ENCODE measurements at regions not wholly inside any gene's neighbourhood (a gene's known extent, or its start where the extent isn't known, plus 50 kb on each side); places are given as distances from the start of the nearest gene placed in this dataset.
A peak's percentile ranks its signal among the peaks of the same experiment; 100 is the strongest.

GRCh38 chr6:156687789-156688619, 89.2 kb upstream of the ARID1B start:
- H3K4me1 ChIP-seq (ENCODE audit: control insufficient read depth, insufficient read depth, low read length, poor library complexity, severe bottlenecking) = peaks cover 18% of the 10 kb centered on the region
- no peaks in the 10 kb centered on the region for H3K36me3 Mint-ChIP-seq
- H3K27me3 Mint-ChIP-seq = peaks cover 25% of the 10 kb centered on the region
- peak overlapping the region; percentile 60 to 98 (median 83) for H3K27ac Mint-ChIP-seq
- H3K36me3 ChIP-seq (ENCODE audit: control insufficient read depth, insufficient read depth, low read length) = no peaks in the 10 kb centered on the region
- ATAC-seq (ENCODE audit: low read depth in 2 of 2) (no peak), DNase-seq (peak in 1 of 3 donors; percentile 8)
- H3K4me3 Mint-ChIP-seq = peak overlapping the region; percentile 81 to 98 (median 89)
- H3K27me3 ChIP-seq (ENCODE audit: control insufficient read depth, insufficient read depth, low read length) = peaks cover 8% of the 10 kb centered on the region
- H3K27ac ChIP-seq (ENCODE audit: insufficient read depth, low read length, poor library complexity, severe bottlenecking) = no peak overlapping the region
- peaks cover 8 to 26% (median 18%) of the 10 kb centered on the region in 4 donors for H3K4me1 Mint-ChIP-seq
- H3K9me3 Mint-ChIP-seq = peaks cover 0 to 1% (median 0%) of the 10 kb centered on the region in 7 donors
- H3K9me3 ChIP-seq (ENCODE audit: control insufficient read depth in 2 of 2, low read length in 2 of 2) = no peaks in the 10 kb centered on the region
- peak overlapping the region; percentile 78 for H3K4me3 ChIP-seq (ENCODE audit: low read depth, low read length)

DNA sequence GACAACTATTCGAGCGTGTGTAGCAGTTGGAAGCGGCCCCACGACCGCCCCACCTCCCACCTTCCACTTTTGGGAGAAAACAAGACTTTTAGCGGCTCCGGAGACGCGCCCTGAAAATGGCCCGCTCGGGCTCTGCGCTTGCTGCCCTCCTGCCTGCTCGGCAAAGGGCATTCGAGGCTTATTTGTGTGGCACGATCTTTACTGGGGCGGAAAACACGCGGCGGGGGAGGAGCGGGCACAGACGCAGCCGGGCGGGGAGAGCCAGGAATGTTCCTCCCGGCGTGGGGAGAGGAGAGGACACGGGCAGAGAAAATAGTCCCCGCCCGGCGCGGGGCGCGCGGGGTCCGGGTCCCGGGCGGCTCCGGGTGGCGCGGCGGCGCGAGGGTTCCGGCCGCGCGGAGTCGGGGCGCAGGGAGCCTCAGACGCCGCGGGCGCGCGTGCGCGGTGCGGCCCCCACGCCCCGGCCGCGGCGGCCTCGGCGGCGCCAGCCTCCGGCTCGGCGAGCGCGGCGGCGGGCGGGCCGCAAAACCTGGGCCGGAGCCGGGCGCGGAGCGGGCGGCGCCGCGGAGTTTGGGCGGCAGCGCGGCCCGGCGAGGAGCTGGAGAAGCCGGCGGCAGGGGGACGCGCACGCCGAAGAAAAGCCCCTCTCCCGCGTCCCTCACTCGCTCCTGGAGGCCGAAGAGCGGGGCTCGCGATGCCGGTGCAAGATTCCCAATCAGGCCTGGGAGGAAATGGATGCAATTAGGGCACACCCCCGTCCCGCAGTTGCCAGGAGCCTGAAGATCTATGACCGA, 90.0 kb upstream of the ARID1B start:
- Histone ChIP-seq H3K4me1 (ENCODE audit: control insufficient read depth, insufficient read depth, low read length, poor library complexity, severe bottlenecking) (peaks cover 18% of the 10 kb centered on the region), H3K4me3 (ENCODE audit: low read depth, low read length) (peak overlapping the region; percentile 85), H3K27me3 (ENCODE audit: control insufficient read depth, insufficient read depth, low read length) (peaks cover 8% of the 10 kb centered on the region), H3K27ac (ENCODE audit: insufficient read depth, low read length, poor library complexity, severe bottlenecking) (peak overlapping the region; percentile 94), H3K9me3 (ENCODE audit: control insufficient read depth in 2 of 2, low read length in 2 of 2) (no peaks in the 10 kb centered on the region), H3K36me3 (ENCODE audit: control insufficient read depth, insufficient read depth, low read length) (no peaks in the 10 kb centered on the region)
- Mint-ChIP-seq H3K9me3 (peaks cover 0 to 2% (median 0%) of the 10 kb centered on the region in 7 donors), H3K27ac (peak overlapping the region; percentile 92 to 99 (median 95)), H3K36me3 (no peaks in the 10 kb centered on the region), H3K4me1 (peaks cover 8 to 26% (median 18%) of the 10 kb centered on the region in 4 donors), H3K4me3 (peak overlapping the region; percentile 89 to 98 (median 96)), H3K27me3 (peaks cover 29% of the 10 kb centered on the region)
- peak; percentile 91 to 92 for ATAC-seq (ENCODE audit: low read depth in 2 of 2)
- peak; percentile 60 to 84 (median 80) for DNase-seq

- Mint-ChIP-seq H3K36me3 (no peaks in the 10 kb centered on the region), H3K27ac (peak overlapping the region; percentile 92 to 99 (median 95))
- H3K4me3 ChIP-seq (ENCODE audit: low read depth, low read length) = peak overlapping the region; percentile 85
Observed at GRCh38 chr6:156686301-156686994, 90.7 kb upstream of the ARID1B start.

GRCh38 chr6:156685823-156686222, 91.4 kb upstream of the ARID1B start:
- Mint-ChIP-seq H3K4me3 (peak overlapping the region; percentile 89 to 98 (median 96)), H3K27ac (peak overlapping the region in 2 of 3 donors; percentile 95 to 99), H3K36me3 (no peaks in the 10 kb centered on the region), H3K27me3 (peaks cover 35% of the 10 kb centered on the region), H3K4me1 (peaks cover 8 to 26% (median 18%) of the 10 kb centered on the region in 4 donors), H3K9me3 (peaks cover 0 to 2% (median 0%) of the 10 kb centered on the region in 7 donors)
- H3K4me1 ChIP-seq (ENCODE audit: control insufficient read depth, insufficient read depth, low read length, poor library complexity, severe bottlenecking) = peaks cover 18% of the 10 kb centered on the region
- peak overlapping the region; percentile 85 for H3K4me3 ChIP-seq (ENCODE audit: low read depth, low read length)
- H3K9me3 ChIP-seq (ENCODE audit: control insufficient read depth in 2 of 2, low read length in 2 of 2) = no peaks in the 10 kb centered on the region
- ATAC-seq (ENCODE audit: low read depth in 2 of 2) = no peak
- DNase-seq = no peak
- H3K36me3 ChIP-seq (ENCODE audit: control insufficient read depth, insufficient read depth, low read length) = no peaks in the 10 kb centered on the region
- no peak overlapping the region for H3K27ac ChIP-seq (ENCODE audit: insufficient read depth, low read length, poor library complexity, severe bottlenecking)
- peaks cover 10% of the 10 kb centered on the region for H3K27me3 ChIP-seq (ENCODE audit: control insufficient read depth, insufficient read depth, low read length)

More at GRCh38 chr6:156686301-156686994, 90.7 kb upstream of the ARID1B start:
- Mint-ChIP-seq H3K9me3 (peaks cover 0 to 2% (median 0%) of the 10 kb centered on the region in 7 donors), H3K4me1 (peaks cover 8 to 26% (median 18%) of the 10 kb centered on the region in 4 donors), H3K4me3 (peak overlapping the region; percentile 89 to 98 (median 96)), H3K27me3 (peaks cover 33% of the 10 kb centered on the region)
- DNase-seq = peak in 2 of 3 donors; percentile 58 to 66
- Histone ChIP-seq H3K4me1 (ENCODE audit: control insufficient read depth, insufficient read depth, low read length, poor library complexity, severe bottlenecking) (peaks cover 18% of the 10 kb centered on the region), H3K27ac (ENCODE audit: insufficient read depth, low read length, poor library complexity, severe bottlenecking) (peak overlapping the region; percentile 94), H3K9me3 (ENCODE audit: control insufficient read depth in 2 of 2, low read length in 2 of 2) (no peaks in the 10 kb centered on the region), H3K36me3 (ENCODE audit: control insufficient read depth, insufficient read depth, low read length) (no peaks in the 10 kb centered on the region), H3K27me3 (ENCODE audit: control insufficient read depth, insufficient read depth, low read length) (peaks cover 10% of the 10 kb centered on the region)
- peak; percentile 22 to 40 for ATAC-seq (ENCODE audit: low read depth in 2 of 2)

GRCh38 chr6:156683821-156684220, 93.4 kb upstream of the ARID1B start:
- no peak overlapping the region for H3K4me3 Mint-ChIP-seq
- H3K9me3 ChIP-seq (ENCODE audit: control insufficient read depth in 2 of 2, low read length in 2 of 2) = no peaks in the 10 kb centered on the region
- no peak overlapping the region for H3K4me3 ChIP-seq (ENCODE audit: low read depth, low read length)
- H3K36me3 Mint-ChIP-seq = no peaks in the 10 kb centered on the region
- peaks cover 0 to 2% (median 0%) of the 10 kb centered on the region in 7 donors for H3K9me3 Mint-ChIP-seq
- peaks cover 8 to 26% (median 16%) of the 10 kb centered on the region in 4 donors for H3K4me1 Mint-ChIP-seq
- no peak overlapping the region for H3K27ac Mint-ChIP-seq
- peaks cover 18% of the 10 kb centered on the region for H3K4me1 ChIP-seq (ENCODE audit: control insufficient read depth, insufficient read depth, low read length, poor library complexity, severe bottlenecking)
- ATAC-seq (ENCODE audit: low read depth in 2 of 2) (no peak), DNase-seq (no peak)
- no peaks in the 10 kb centered on the region for H3K36me3 ChIP-seq (ENCODE audit: control insufficient read depth, insufficient read depth, low read length)
- H3K27me3 Mint-ChIP-seq = peaks cover 37% of the 10 kb centered on the region
- H3K27me3 ChIP-seq (ENCODE audit: control insufficient read depth, insufficient read depth, low read length) = peaks cover 10% of the 10 kb centered on the region
- H3K27ac ChIP-seq (ENCODE audit: insufficient read depth, low read length, poor library complexity, severe bottlenecking) = no peak overlapping the region

DNA sequence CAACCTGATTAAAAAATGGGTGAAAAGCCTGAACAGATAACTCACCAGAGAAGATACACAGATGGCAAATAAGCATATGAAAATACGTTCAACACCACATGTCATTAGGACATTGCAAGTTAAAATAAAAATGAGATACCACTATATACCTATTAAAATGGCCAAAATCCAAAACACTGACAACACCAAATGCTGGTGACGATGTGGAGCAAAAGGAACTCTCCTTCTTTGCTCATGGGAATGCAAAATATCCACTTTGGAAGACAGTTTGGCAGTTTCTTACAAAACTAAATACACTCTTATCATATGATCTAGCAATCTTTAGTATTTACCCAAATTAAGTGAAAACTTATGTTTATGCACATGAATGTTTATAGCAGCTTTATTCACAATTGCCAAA, 100.5 kb upstream of the ARID1B start:
- Mint-ChIP-seq H3K9me3 (peaks cover 0 to 22% (median 9%) of the 10 kb centered on the region in 7 donors), H3K4me3 (no peak overlapping the region), H3K27me3 (peaks cover 39% of the 10 kb centered on the region), H3K27ac (no peak overlapping the region), H3K4me1 (peaks cover 0 to 7% (median 2%) of the 10 kb centered on the region in 4 donors), H3K36me3 (no peaks in the 10 kb centered on the region)
- Histone ChIP-seq H3K27ac (ENCODE audit: insufficient read depth, low read length, poor library complexity, severe bottlenecking) (no peak overlapping the region), H3K4me1 (ENCODE audit: control insufficient read depth, insufficient read depth, low read length, poor library complexity, severe bottlenecking) (no peaks in the 10 kb centered on the region), H3K9me3 (ENCODE audit: control insufficient read depth in 2 of 2, low read length in 2 of 2) (peaks cover 0 to 8% of the 10 kb centered on the region in 2 experiments), H3K27me3 (ENCODE audit: control insufficient read depth, insufficient read depth, low read length) (peaks cover 2% of the 10 kb centered on the region), H3K36me3 (ENCODE audit: control insufficient read depth, insufficient read depth, low read length) (no peaks in the 10 kb centered on the region), H3K4me3 (ENCODE audit: low read depth, low read length) (no peak overlapping the region)
- ATAC-seq (ENCODE audit: low read depth in 2 of 2) (no peak), DNase-seq (no peak)

DNA sequence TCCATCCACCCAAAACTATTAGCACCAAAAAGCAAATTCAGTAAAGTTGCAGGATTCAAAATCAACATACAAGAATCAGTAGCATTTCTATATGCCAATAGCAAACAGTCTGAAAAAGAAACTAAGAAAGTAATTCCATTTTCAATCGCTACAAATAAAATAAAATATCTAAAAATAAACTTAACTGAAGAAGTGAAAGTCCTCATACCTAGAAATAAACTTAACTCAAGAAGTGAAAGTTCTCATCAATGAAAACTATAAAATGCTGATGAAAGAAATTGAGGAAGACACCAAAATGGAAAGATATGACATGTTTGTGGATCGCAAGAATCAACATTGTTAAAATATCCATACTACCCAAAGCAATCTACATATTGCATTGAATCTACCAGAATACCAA, 103.0 kb upstream of the ARID1B start:
- no peak overlapping the region for H3K27ac ChIP-seq (ENCODE audit: insufficient read depth, low read length, poor library complexity, severe bottlenecking)
- H3K27me3 ChIP-seq (ENCODE audit: control insufficient read depth, insufficient read depth, low read length) = peaks cover 2% of the 10 kb centered on the region
- no peak overlapping the region for H3K4me3 Mint-ChIP-seq
- H3K4me1 ChIP-seq (ENCODE audit: control insufficient read depth, insufficient read depth, low read length, poor library complexity, severe bottlenecking) = no peaks in the 10 kb centered on the region
- H3K36me3 ChIP-seq (ENCODE audit: control insufficient read depth, insufficient read depth, low read length) = no peaks in the 10 kb centered on the region
- DNase-seq = no peak
- peaks cover 0 to 7% (median 2%) of the 10 kb centered on the region in 4 donors for H3K4me1 Mint-ChIP-seq
- peaks cover 0 to 22% (median 9%) of the 10 kb centered on the region in 7 donors for H3K9me3 Mint-ChIP-seq
- no peak for ATAC-seq (ENCODE audit: low read depth in 2 of 2)
- H3K27me3 Mint-ChIP-seq = peaks cover 33% of the 10 kb centered on the region
- H3K36me3 Mint-ChIP-seq = no peaks in the 10 kb centered on the region
- peaks cover 0 to 8% of the 10 kb centered on the region in 2 experiments for H3K9me3 ChIP-seq (ENCODE audit: control insufficient read depth in 2 of 2, low read length in 2 of 2)
- H3K27ac Mint-ChIP-seq = no peak overlapping the region
- H3K4me3 ChIP-seq (ENCODE audit: low read depth, low read length) = no peak overlapping the region

Measured in CD4-positive, CD25-positive, alpha-beta regulatory T cell (primary cell).